PC-9 (cell line): ENCODE measurements at regions not wholly inside any gene's neighbourhood (a gene's known extent, or its start where the extent isn't known, plus 50 kb on each side); places are given as distances from the start of the nearest gene placed in this dataset.

Source experiments
- CTCF ChIP-seq: fragments of 200-600 bp; sonication (generic); conservative IDR thresholded peaks from 2 replicates; pipeline ENCODE4 v1.6.1; 2017; ENCODE audit warnings: mixed run types, antibody characterized with exemption, mild to moderate bottlenecking, moderate library complexity
- EZH2 ChIP-seq: fragments of 200-600 bp; sonication (generic); IDR thresholded peaks from 2 replicates; pipeline ENCODE4 v1.8.0; 2017; ENCODE audit warnings: antibody characterized with exemption, low read depth

GRCh38 chr3:78049521-78049920 is 1009.6 kb downstream of the ROBO2 start:
- TF ChIP-seq CTCF = no peak
- no peak for TF ChIP-seq EZH2
